ENCODE measurements at regions not wholly inside any gene's neighbourhood (a gene's known extent, or its start where the extent isn't known, plus 50 kb on each side); places are given as distances from the start of the nearest gene placed in this dataset.

DNA sequence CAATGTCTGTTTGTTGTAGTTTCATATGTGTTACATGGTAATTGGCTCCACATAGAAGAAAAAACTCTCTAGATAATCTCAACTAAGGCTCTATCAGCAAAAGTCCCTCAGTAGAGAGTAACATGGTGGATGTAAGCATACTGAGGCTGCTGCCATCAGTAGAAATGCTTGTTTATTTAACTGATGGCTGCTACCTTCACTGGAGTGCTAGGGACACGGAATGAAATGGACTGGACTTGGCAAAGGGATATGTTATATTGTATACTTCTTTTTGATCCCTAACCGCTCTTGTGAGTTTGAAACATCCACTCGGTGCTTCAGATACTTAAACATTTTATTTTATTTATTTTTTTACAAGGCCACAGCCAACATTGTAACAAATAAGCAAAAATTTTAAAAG, 143.0 kb downstream of the ZNF281 start:
- TF ChIP-seq, protein P1, sequence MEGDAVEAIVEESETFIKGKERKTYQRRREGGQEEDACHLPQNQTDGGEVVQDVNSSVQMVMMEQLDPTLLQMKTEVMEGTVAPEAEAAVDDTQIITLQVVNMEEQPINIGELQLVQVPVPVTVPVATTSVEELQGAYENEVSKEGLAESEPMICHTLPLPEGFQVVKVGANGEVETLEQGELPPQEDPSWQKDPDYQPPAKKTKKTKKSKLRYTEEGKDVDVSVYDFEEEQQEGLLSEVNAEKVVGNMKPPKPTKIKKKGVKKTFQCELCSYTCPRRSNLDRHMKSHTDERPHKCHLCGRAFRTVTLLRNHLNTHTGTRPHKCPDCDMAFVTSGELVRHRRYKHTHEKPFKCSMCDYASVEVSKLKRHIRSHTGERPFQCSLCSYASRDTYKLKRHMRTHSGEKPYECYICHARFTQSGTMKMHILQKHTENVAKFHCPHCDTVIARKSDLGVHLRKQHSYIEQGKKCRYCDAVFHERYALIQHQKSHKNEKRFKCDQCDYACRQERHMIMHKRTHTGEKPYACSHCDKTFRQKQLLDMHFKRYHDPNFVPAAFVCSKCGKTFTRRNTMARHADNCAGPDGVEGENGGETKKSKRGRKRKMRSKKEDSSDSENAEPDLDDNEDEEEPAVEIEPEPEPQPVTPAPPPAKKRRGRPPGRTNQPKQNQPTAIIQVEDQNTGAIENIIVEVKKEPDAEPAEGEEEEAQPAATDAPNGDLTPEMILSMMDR (IDR thresholded peaks at IDR 0.05 in 8 of 11, conservative IDR thresholded peaks at IDR 0.05 in 3 of 11): no peak
- no peak for TF ChIP-seq POLR2AphosphoS5 (IDR thresholded peaks at IDR 0.05)
